GM23338 (cell line): ENCODE measurements at regions not wholly inside any gene's neighbourhood (a gene's known extent, or its start where the extent isn't known, plus 50 kb on each side); places are given as distances from the start of the nearest gene placed in this dataset.

Experiments
- ATAC-seq: fragments of 200-7000 bp; cut with Tn5 transposase; 3 replicates; pipeline ENCODE4 v1.9.1; 2020
- DNase-seq: peaks from one replicate; pipeline ENCODE4 v3.0.0-alpha.2; 2015; ENCODE audit warnings: low spot score
- H2AFZ ChIP-seq: fragments of 200-600 bp; sonication (generic); 2 replicates; pipeline ENCODE4 v1.8.0; 2016; ENCODE audit warnings: antibody characterized with exemption, mild to moderate bottlenecking, moderate library complexity
- H3F3A ChIP-seq: fragments of 200-600 bp; sonication (generic); replicated peaks from 2 replicates; pipeline ENCODE4 v1.8.0; 2017; ENCODE audit warnings: antibody characterized with exemption, mixed run types, low read depth
- H3K27ac ChIP-seq: fragments of 200-600 bp; sonication (generic); 2 replicates; pipeline ENCODE4 v1.6.1; 2016; ENCODE audit warnings: low read depth
- H3K27me3 ChIP-seq: fragments of 200-600 bp; sonication (generic); 2 replicates; pipeline ENCODE4 v1.8.0; 2016; ENCODE audit warnings: mild to moderate bottlenecking, mixed run types, moderate library complexity; ENCODE audit not compliant: insufficient read depth
- H3K36me3 ChIP-seq: fragments of 200-600 bp; sonication (generic); 2 replicates; pipeline ENCODE4 v1.8.0; 2016; ENCODE audit warnings: mild to moderate bottlenecking; ENCODE audit not compliant: insufficient read depth
- H3K4me1 ChIP-seq: fragments of 200-600 bp; sonication (generic); 2 replicates; pipeline ENCODE4 v1.8.0; 2016; ENCODE audit warnings: mild to moderate bottlenecking, moderate library complexity; ENCODE audit not compliant: insufficient read depth
- H3K4me2 ChIP-seq: fragments of 200-600 bp; sonication (generic); 2 replicates; pipeline ENCODE4 v1.7.1; 2017; ENCODE audit warnings: mixed run types
- H3K4me3 ChIP-seq: fragments of 200-600 bp; sonication (generic); 2 replicates; pipeline ENCODE4 v1.6.1; 2016; ENCODE audit warnings: mixed run types
- H3K79me2 ChIP-seq: fragments of 200-600 bp; sonication (generic); replicated peaks from 2 replicates; pipeline ENCODE4 v1.8.0; 2017; ENCODE audit warnings: mild to moderate bottlenecking; ENCODE audit not compliant: insufficient read depth
- H3K9me2 ChIP-seq: fragments of 200-600 bp; sonication (generic); 2 replicates; pipeline ENCODE4 v1.8.0; 2017; ENCODE audit not compliant: insufficient read depth
- H4K20me1 ChIP-seq: fragments of 200-600 bp; sonication (generic); replicated peaks from 2 replicates; pipeline ENCODE4 v1.8.0; 2017; ENCODE audit warnings: mild to moderate bottlenecking; ENCODE audit not compliant: insufficient read depth
- H3K27ac Mint-ChIP-seq: 2 replicates; pipeline ENCODE4 v1.8.0; 2020; ENCODE audit warnings: inconsistent platforms, mild to moderate bottlenecking, moderate library complexity, mixed read lengths
- H3K27me3 Mint-ChIP-seq: 3 replicates; pipeline ENCODE4 v1.8.0; 2022; ENCODE audit warnings: low read depth, mild to moderate bottlenecking, moderate library complexity, mixed read lengths, inconsistent platforms; ENCODE audit not compliant: insufficient read depth, poor library complexity
- H3K36me3 Mint-ChIP-seq: 3 replicates; pipeline ENCODE4 v1.8.0; 2021; ENCODE audit warnings: low read depth, mild to moderate bottlenecking, inconsistent platforms, moderate library complexity, mixed read lengths
- H3K4me1 Mint-ChIP-seq: 3 replicates; pipeline ENCODE4 v1.8.0; 2020; ENCODE audit warnings: mild to moderate bottlenecking, inconsistent platforms, mixed read lengths
- H3K4me3 Mint-ChIP-seq: 3 replicates; pipeline ENCODE4 v1.8.0; 2021; ENCODE audit warnings: moderate library complexity, mild to moderate bottlenecking, inconsistent platforms, mixed read lengths
- H3K9me3 Mint-ChIP-seq: 3 replicates; pipeline ENCODE4 v1.8.0; 2020; ENCODE audit warnings: moderate library complexity, mild to moderate bottlenecking, inconsistent platforms, mixed read lengths
- ETS1 ChIP-seq: IDR thresholded peaks from 2 replicates; pipeline ENCODE4 v1.6.1; 2016; ENCODE audit warnings: antibody characterized with exemption
- EZH2 ChIP-seq: fragments of 200-600 bp; sonication (generic); IDR thresholded peaks from one replicate; pipeline ENCODE4 v1.8.0; 2017; ENCODE audit warnings: antibody characterized with exemption, mild to moderate bottlenecking, low read depth; ENCODE audit not compliant: unreplicated experiment
- EZH2phosphoT487 ChIP-seq: fragments of 200-600 bp; sonication (generic); IDR thresholded peaks from one replicate; pipeline ENCODE4 v1.8.1; 2018; ENCODE audit warnings: antibody characterized with exemption; ENCODE audit not compliant: unreplicated experiment
- JUNB ChIP-seq: IDR thresholded peaks from one replicate; pipeline ENCODE4 v1.6.1; 2016; ENCODE audit warnings: antibody characterized with exemption; ENCODE audit not compliant: unreplicated experiment
- NANOG ChIP-seq: IDR thresholded peaks from 2 replicates; pipeline ENCODE4 v1.6.1; 2016; ENCODE audit warnings: antibody characterized with exemption, borderline replicate concordance
- POLR2AphosphoS5 ChIP-seq: IDR thresholded peaks from 2 replicates; pipeline ENCODE4 v1.6.1; 2016; ENCODE audit warnings: antibody characterized with exemption, low read depth
- STAT1 ChIP-seq: IDR thresholded peaks from one replicate; pipeline ENCODE4 v1.6.1; 2016; ENCODE audit warnings: antibody characterized with exemption; ENCODE audit not compliant: unreplicated experiment
- ZNF114 ChIP-seq: fragments of 250-450 bp; sonication (Bioruptor Pico); IDR thresholded peaks from 2 replicates; pipeline ENCODE4 v1.5.0; 2020; ENCODE audit warnings: mild to moderate bottlenecking, moderate library complexity
- ZNF331 ChIP-seq: fragments of 250-450 bp; sonication (Bioruptor Pico); IDR thresholded peaks from 2 replicates; pipeline ENCODE4 v1.5.0; 2020; ENCODE audit warnings: low read depth, mild to moderate bottlenecking, moderate library complexity
- ZNF462 ChIP-seq: fragments of 250-450 bp; sonication (Bioruptor Pico); IDR thresholded peaks from 2 replicates; pipeline ENCODE4 v1.5.0; 2020; ENCODE audit warnings: mild to moderate bottlenecking, moderate library complexity
- TF ChIP-seq, protein P1 (sequence below), 2 experiments: fragments of 200-600 bp in 1 of 2; sonication (generic) in 1 of 2; conservative IDR thresholded peaks; 2 replicates each; pipeline versions ENCODE4 v1.5.1 to v1.6.1; 2016 to 2017; ENCODE audit warnings: antibody characterized with exemption in 2 of 2, low read depth in 2 of 2, mild to moderate bottlenecking in 2 of 2, moderate library complexity in 1 of 2

DNA sequence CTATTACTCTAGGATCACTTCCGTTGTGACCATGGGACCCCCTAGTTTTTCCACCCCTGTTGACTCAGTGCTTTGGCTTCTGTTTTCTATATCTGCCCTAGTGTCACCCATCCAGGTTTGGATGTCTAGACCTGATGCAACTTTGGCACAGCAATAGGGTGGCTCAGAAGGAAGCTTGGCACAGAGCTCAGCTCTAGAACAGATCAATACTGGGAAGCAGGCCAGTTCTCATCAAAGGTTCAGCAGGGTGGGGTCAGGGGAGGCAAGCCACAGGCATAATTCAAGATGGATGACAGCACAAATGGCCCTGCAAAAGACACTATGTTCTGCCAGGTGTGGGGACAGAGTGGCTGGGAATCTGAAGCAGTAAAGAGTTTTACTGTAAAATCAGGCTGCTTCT, 74.2 kb upstream of the EGFL6 start (continued):
- TF ChIP-seq, protein P1, sequence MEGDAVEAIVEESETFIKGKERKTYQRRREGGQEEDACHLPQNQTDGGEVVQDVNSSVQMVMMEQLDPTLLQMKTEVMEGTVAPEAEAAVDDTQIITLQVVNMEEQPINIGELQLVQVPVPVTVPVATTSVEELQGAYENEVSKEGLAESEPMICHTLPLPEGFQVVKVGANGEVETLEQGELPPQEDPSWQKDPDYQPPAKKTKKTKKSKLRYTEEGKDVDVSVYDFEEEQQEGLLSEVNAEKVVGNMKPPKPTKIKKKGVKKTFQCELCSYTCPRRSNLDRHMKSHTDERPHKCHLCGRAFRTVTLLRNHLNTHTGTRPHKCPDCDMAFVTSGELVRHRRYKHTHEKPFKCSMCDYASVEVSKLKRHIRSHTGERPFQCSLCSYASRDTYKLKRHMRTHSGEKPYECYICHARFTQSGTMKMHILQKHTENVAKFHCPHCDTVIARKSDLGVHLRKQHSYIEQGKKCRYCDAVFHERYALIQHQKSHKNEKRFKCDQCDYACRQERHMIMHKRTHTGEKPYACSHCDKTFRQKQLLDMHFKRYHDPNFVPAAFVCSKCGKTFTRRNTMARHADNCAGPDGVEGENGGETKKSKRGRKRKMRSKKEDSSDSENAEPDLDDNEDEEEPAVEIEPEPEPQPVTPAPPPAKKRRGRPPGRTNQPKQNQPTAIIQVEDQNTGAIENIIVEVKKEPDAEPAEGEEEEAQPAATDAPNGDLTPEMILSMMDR (conservative IDR thresholded peaks at IDR 0.05; ENCODE audit: low read depth in 2 of 2), result no peak
- TF ChIP-seq POLR2AphosphoS5, result no peak
- no peak for TF ChIP-seq JUNB
- TF ChIP-seq ZNF331 (CRISPR knock-in tag), result no peak
- TF ChIP-seq EZH2phosphoT487, result no peak
- no peak for TF ChIP-seq NANOG
- no peak for TF ChIP-seq ZNF462 (CRISPR knock-in tag)

DNA sequence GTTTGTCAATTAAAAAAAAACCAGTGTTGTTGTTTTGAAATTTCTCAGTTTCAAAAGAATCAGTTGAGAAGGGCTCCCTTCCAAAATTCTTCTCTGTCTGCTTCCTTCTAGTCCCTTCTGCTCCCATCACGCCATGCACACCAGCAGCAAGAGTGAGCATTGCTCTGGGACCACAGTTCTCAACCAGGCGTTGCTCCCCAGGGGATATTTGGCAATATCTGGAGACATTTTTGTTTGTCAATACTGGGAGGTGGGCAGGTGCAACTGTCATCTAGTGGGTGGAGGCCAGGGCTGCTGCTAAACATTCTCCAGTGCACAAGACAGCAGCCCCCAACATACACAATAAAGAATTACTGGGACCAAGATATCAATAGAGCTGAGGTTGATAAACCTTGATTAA, 74.8 kb upstream of the EGFL6 start:
- no peak overlapping the region for H3K4me3 Mint-ChIP-seq
- no peak overlapping the region for H2AFZ ChIP-seq
- DNase-seq (no peak), ATAC-seq (no peak)
- no peak overlapping the region for H3K4me2 ChIP-seq
- no peaks in the 10 kb centered on the region for H3K9me2 ChIP-seq
- no peaks in the 10 kb centered on the region for H3K79me2 ChIP-seq
- no peaks in the 10 kb centered on the region for H3K9me3 Mint-ChIP-seq
- H3F3A ChIP-seq, result no peaks in the 10 kb centered on the region
- no peaks in the 10 kb centered on the region for H3K27me3 ChIP-seq
- no peaks in the 10 kb centered on the region for H4K20me1 ChIP-seq
- H3K4me3 ChIP-seq, result no peak overlapping the region
- H3K4me1 Mint-ChIP-seq, result no peaks in the 10 kb centered on the region
- no peaks in the 10 kb centered on the region for H3K4me1 ChIP-seq
- H3K27me3 Mint-ChIP-seq, result no peaks in the 10 kb centered on the region
- no peak overlapping the region for H3K27ac Mint-ChIP-seq
- H3K36me3 Mint-ChIP-seq, result no peaks in the 10 kb centered on the region
- H3K27ac ChIP-seq, result no peak overlapping the region
- no peaks in the 10 kb centered on the region for H3K36me3 ChIP-seq
- TF ChIP-seq ETS1 (no peak), ZNF331 (CRISPR knock-in tag) (no peak), STAT1 (no peak), ZNF114 (CRISPR knock-in tag) (no peak), NANOG (no peak), EZH2 (no peak), POLR2AphosphoS5 (no peak)
- TF ChIP-seq, protein P1 (conservative IDR thresholded peaks at IDR 0.05; ENCODE audit: low read depth in 2 of 2), result no peak
